ENCODE measurements at regions not wholly inside any gene's neighbourhood (a gene's known extent, or its start where the extent isn't known, plus 50 kb on each side); places are given as distances from the start of the nearest gene placed in this dataset.

- Histone ChIP-seq H3K9me1 (ENCODE audit: insufficient read depth, low read length) (peaks cover 13% of the 10 kb centered on the region), H3K9ac (ENCODE audit: low read depth, low read length) (no peak overlapping the region), H3K56ac (ENCODE audit: extremely low read depth, insufficient read depth, low read length) (peak overlapping the region; percentile 90), H2AK5ac (ENCODE audit: low read depth, low read length) (peak overlapping the region; percentile 97), H3K79me1 (ENCODE audit: low read depth in 1 of 2, low read length in 2 of 2) (no peaks in the 10 kb centered on the region), H3K23ac (ENCODE audit: low read depth, low read length) (peak overlapping the region; percentile 89), H4K20me1 (ENCODE audit: insufficient read depth, low read length) (no peaks in the 10 kb centered on the region), H3K4me3 (ENCODE audit: insufficient read depth, low read depth, low read length) (no peak overlapping the region), H2BK5ac (ENCODE audit: low read depth, low read length, poor library complexity, severe bottlenecking) (peak overlapping the region; percentile 92), H3K27me3 (ENCODE audit: control insufficient read depth, insufficient read depth, low read length) (no peaks in the 10 kb centered on the region), H3K9me3 (ENCODE audit: control insufficient read depth, insufficient read depth, low read length) (no peaks in the 10 kb centered on the region), H2AFZ (replicated peaks; ENCODE audit: low read length, poor library complexity) (peak overlapping the region; percentile 47), H3K18ac (ENCODE audit: low read depth, low read length) (peak overlapping the region; percentile 97; the same call in 1 of the 2 replicates), H3K36me3 (ENCODE audit: control insufficient read depth, insufficient read depth, low read length) (no peaks in the 10 kb centered on the region), H3K4me2 (ENCODE audit: low read depth, low read length) (no peak overlapping the region), H3K27ac (ENCODE audit: insufficient read depth, low read length) (peak overlapping the region; percentile 70), H2BK15ac (ENCODE audit: low read depth, low read length) (peak overlapping the region; percentile 99), H3K4me1 (ENCODE audit: control insufficient read depth, insufficient read depth, low read length) (peaks cover 33% of the 10 kb centered on the region), H2BK20ac (ENCODE audit: low read depth, low read length) (peak overlapping the region; percentile 98), H2BK120ac (ENCODE audit: low read depth, low read length) (peak overlapping the region; percentile 99), H2AK9ac (replicated peaks; ENCODE audit: low read depth, low read length, poor library complexity) (no peak overlapping the region), H4K5ac (ENCODE audit: low read depth, low read length) (peak overlapping the region; percentile 90), H4K91ac (ENCODE audit: insufficient read depth, low read depth, low read length) (peak overlapping the region; percentile 94), H3K14ac (replicated peaks; ENCODE audit: low read depth, low read length) (peak overlapping the region; percentile 94), H3K4ac (ENCODE audit: low read depth, low read length) (peak overlapping the region; percentile 96), H4K8ac (ENCODE audit: low read depth in 2 of 2, low read length in 2 of 2) (peak overlapping the region; percentile 96 to 98)
- POLR2A ChIA-PET (ENCODE audit: unreplicated experiment), result no interaction called here
- dilution Hi-C loops (cut with HindIII; ENCODE audit: low sequenced_read_pairs, unreplicated experiment), result no loop called here
- BruUV-seq (replicated peaks), result no TSS peak
- ATAC-seq (ENCODE audit: low read depth) (peak; percentile 88), DNase-seq (peak; percentile 98)
- CTCF ChIA-PET, result no interaction called here
- 0% methylated on average over 4 of the region's 6 CpGs; no CpG with 5 or more reads in 1 of the 2 experiments for WGBS, 2 experiments (ENCODE audit: extremely low coverage in 2 of 2, insufficient read length in 1 of 2)
- intact Hi-C loops (cut with micrococcal nuclease), result no loop called here
- in situ Hi-C loops (cut with MboI; ENCODE audit: low sequenced_read_pairs), result no loop called here
- TF ChIP-seq MAZ (IDR thresholded peaks at IDR 0.05; ENCODE audit: borderline replicate concordance, low read depth, low read length) (peak; percentile 35; the same call in 1 of the 2 replicates), MAFK (IDR thresholded peaks at IDR 0.05; ENCODE audit: low read depth, low read length) (peak; percentile 32), NFE2L2 (IDR thresholded peaks at IDR 0.05; ENCODE audit: low read depth, low read length) (no peak), RCOR1 (IDR thresholded peaks at IDR 0.05; ENCODE audit: insufficient replicate concordance, low read length) (peak; percentile 63), FOS (IDR thresholded peaks at IDR 0.05; ENCODE audit: low read depth, low read length) (peak; percentile 84)
Measured at GRCh38 chr4:83855044-83855443, 319.1 kb downstream of the GPAT3 start.

Measured in IMR-90 (cell line).